Hematopoietic multipotent progenitor cell treated with erythropoietin and hydrocortisone succinate and interleukin-3 and kit ligand, for 4 days (in vitro differentiated cells): ENCODE measurements at regions not wholly inside any gene's neighbourhood (a gene's known extent, or its start where the extent isn't known, plus 50 kb on each side); places are given as distances from the start of the nearest gene placed in this dataset.

Source experiments
- DNase-seq: peaks from one replicate; pipeline ENCODE4 v3.0.0-alpha.2; 2015

GRCh38 chr1:194176212-194176611 lies 989.8 kb upstream of the B3GALT2 start:
- no peak for DNase-seq

GRCh38 chr1:194175251-194175650 lies 988.8 kb upstream of the B3GALT2 start:
- no peak for DNase-seq

- DNase-seq, result no peak
Observed at GRCh38 chr1:194174528-194174927, 988.1 kb upstream of the B3GALT2 start.

GRCh38 chr1:194171596-194171995 lies 985.2 kb upstream of the B3GALT2 start:
- DNase-seq, result no peak

GRCh38 chr1:194167956-194168640 lies 981.7 kb upstream of the B3GALT2 start:
- no peak for DNase-seq

- DNase-seq, result no peak
Observed at GRCh38 chr1:194164755-194165154, 978.3 kb upstream of the B3GALT2 start.

- DNase-seq, result no peak
Observed at GRCh38 chr1:194161591-194161990, 975.2 kb upstream of the B3GALT2 start.

GRCh38 chr1:194159941-194160340 lies 973.5 kb upstream of the B3GALT2 start:
- DNase-seq, result peak; percentile 14

- no peak for DNase-seq
Observed at GRCh38 chr1:194155962-194156361, 969.5 kb upstream of the B3GALT2 start.

GRCh38 chr1:194151056-194151455 lies 964.6 kb upstream of the B3GALT2 start:
- DNase-seq, result no peak

GRCh38 chr1:194150242-194150641 lies 963.8 kb upstream of the B3GALT2 start:
- no peak for DNase-seq

- no peak for DNase-seq
Observed at GRCh38 chr1:194133152-194133551, 946.7 kb upstream of the B3GALT2 start.

- DNase-seq, result no peak
Observed at GRCh38 chr1:194118086-194118485, 931.7 kb upstream of the B3GALT2 start.

- peak; percentile 7 for DNase-seq
Observed at GRCh38 chr1:194117582-194117981, 931.2 kb upstream of the B3GALT2 start.

- no peak for DNase-seq
Observed at GRCh38 chr1:194114288-194114687, 927.9 kb upstream of the B3GALT2 start.

- DNase-seq, result no peak
Observed at GRCh38 chr1:194105381-194105780, 919.0 kb upstream of the B3GALT2 start.

- no peak for DNase-seq
Observed at GRCh38 chr1:194104247-194104844, 917.9 kb upstream of the B3GALT2 start.

- DNase-seq, result no peak
Observed at GRCh38 chr1:194103516-194104246, 917.3 kb upstream of the B3GALT2 start.

- DNase-seq, result no peak
Observed at GRCh38 chr1:194103101-194103500, 916.7 kb upstream of the B3GALT2 start.

GRCh38 chr1:194102607-194103006 lies 916.2 kb upstream of the B3GALT2 start:
- DNase-seq, result peak; percentile 28

- no peak for DNase-seq
Observed at GRCh38 chr1:194084755-194085154, 898.3 kb upstream of the B3GALT2 start.

- DNase-seq, result no peak
Observed at GRCh38 chr1:194081444-194081843, 895.0 kb upstream of the B3GALT2 start.

GRCh38 chr1:194080826-194081225 lies 894.4 kb upstream of the B3GALT2 start:
- DNase-seq, result no peak

- DNase-seq, result no peak
Observed at GRCh38 chr1:194078765-194079164, 892.4 kb upstream of the B3GALT2 start.
